ENCODE measurements at regions not wholly inside any gene's neighbourhood (a gene's known extent, or its start where the extent isn't known, plus 50 kb on each side); places are given as distances from the start of the nearest gene placed in this dataset.

GRCh38 chr1:228957535-228957934, 222.3 kb downstream of the RHOU start:
- 90% methylated on average over 6 of the region's 6 CpGs for WGBS (ENCODE audit: low lambda C conversion rate)
- CTCF ChIA-PET (ENCODE audit: low intra/inter-chr PET ratio, low total read pairs), result no interaction called here
- in situ Hi-C loops (cut with HindIII; ENCODE audit: extremely low pct_ligation_motif_present, low pct_unique_long_range_greater_than_20kb) (no loop called here), intact Hi-C loops (cut with micrococcal nuclease; ENCODE audit: unreplicated experiment) (no loop called here)
- no peak for FAIRE-seq
- peaks cover 0 to 1% of the 10 kb centered on the region in 2 experiments; a peak in 1 of 5 replicates for H3K27me3 ChIP-seq (ENCODE audit: control insufficient read depth in 1 of 2, insufficient read depth in 2 of 2, low read length in 2 of 2)
- ATAC-seq, result no peak
- peaks cover 18% of the 10 kb centered on the region for H3K4me1 ChIP-seq (ENCODE audit: insufficient read depth, low read length)
- H2AFZ ChIP-seq (ENCODE audit: low read length), result no peak overlapping the region
- no peaks in the 10 kb centered on the region for H3K79me2 ChIP-seq (ENCODE audit: insufficient read depth, low read length)
- H3K36me3 ChIP-seq (replicated peaks in 1 of 2; ENCODE audit: control insufficient read depth in 1 of 2, insufficient read depth in 2 of 2, low read length in 2 of 2), result no peaks in the 10 kb centered on the region
- POLR2A ChIA-PET, result no interaction called here
- no peaks in the 10 kb centered on the region for H4K20me1 ChIP-seq (ENCODE audit: insufficient read depth, low read length)
- H3K9ac ChIP-seq (ENCODE audit: insufficient read depth, low read depth, low read length), result no peak overlapping the region
- H3K27ac ChIP-seq (ENCODE audit: extremely low read length, insufficient read depth, low read length), result no peak overlapping the region
- H3K4me2 ChIP-seq (ENCODE audit: low read depth, low read length), result no peak overlapping the region
- H3K9me3 ChIP-seq (ENCODE audit: low read length), result no peaks in the 10 kb centered on the region
- no TSS peak for BruUV-seq (replicated peaks)
- DNase-seq (ENCODE audit: low spot score), result no peak
- no peak overlapping the region for H3K4me3 ChIP-seq (replicated peaks in 1 of 3; ENCODE audit: insufficient read depth in 1 of 3, low read depth in 2 of 3, low read length in 3 of 3)
- no peak for TF ChIP-seq ZBTB25 (CRISPR knock-in tag; IDR thresholded peaks at IDR 0.05)
- no peak for TF ChIP-seq HNRNPUL1 (IDR thresholded peaks at IDR 0.05; ENCODE audit: low read depth, low read length)
- TF ChIP-seq FOSL1 (CRISPR knock-in tag; IDR thresholded peaks at IDR 0.05; ENCODE audit: borderline replicate concordance), result no peak
- no peak for TF ChIP-seq ARNT (IDR thresholded peaks at IDR 0.05)
- TF ChIP-seq HOXA7 (CRISPR knock-in tag; IDR thresholded peaks at IDR 0.05), result no peak
- TF ChIP-seq PHB2 (IDR thresholded peaks at IDR 0.05; ENCODE audit: partially characterized antibody), result no peak
- TF ChIP-seq ATRX (CRISPR knock-in tag; IDR thresholded peaks at IDR 0.05; ENCODE audit: borderline replicate concordance), result no peak
- no peak for TF ChIP-seq RFXANK (CRISPR knock-in tag; IDR thresholded peaks at IDR 0.05)
- TF ChIP-seq ZNF543 (CRISPR knock-in tag; IDR thresholded peaks at IDR 0.05), result no peak
- no peak for TF ChIP-seq ZNF512B (CRISPR knock-in tag; IDR thresholded peaks at IDR 0.05; ENCODE audit: borderline replicate concordance)
- no peak for TF ChIP-seq ARNT2 (CRISPR knock-in tag; IDR thresholded peaks at IDR 0.05; ENCODE audit: low read depth)
- TF ChIP-seq RNF219 (CRISPR knock-in tag; IDR thresholded peaks at IDR 0.05), result no peak
- no peak for TF ChIP-seq HDAC2 (CRISPR knock-in tag; IDR thresholded peaks at IDR 0.05)
- TF ChIP-seq, protein P1, sequence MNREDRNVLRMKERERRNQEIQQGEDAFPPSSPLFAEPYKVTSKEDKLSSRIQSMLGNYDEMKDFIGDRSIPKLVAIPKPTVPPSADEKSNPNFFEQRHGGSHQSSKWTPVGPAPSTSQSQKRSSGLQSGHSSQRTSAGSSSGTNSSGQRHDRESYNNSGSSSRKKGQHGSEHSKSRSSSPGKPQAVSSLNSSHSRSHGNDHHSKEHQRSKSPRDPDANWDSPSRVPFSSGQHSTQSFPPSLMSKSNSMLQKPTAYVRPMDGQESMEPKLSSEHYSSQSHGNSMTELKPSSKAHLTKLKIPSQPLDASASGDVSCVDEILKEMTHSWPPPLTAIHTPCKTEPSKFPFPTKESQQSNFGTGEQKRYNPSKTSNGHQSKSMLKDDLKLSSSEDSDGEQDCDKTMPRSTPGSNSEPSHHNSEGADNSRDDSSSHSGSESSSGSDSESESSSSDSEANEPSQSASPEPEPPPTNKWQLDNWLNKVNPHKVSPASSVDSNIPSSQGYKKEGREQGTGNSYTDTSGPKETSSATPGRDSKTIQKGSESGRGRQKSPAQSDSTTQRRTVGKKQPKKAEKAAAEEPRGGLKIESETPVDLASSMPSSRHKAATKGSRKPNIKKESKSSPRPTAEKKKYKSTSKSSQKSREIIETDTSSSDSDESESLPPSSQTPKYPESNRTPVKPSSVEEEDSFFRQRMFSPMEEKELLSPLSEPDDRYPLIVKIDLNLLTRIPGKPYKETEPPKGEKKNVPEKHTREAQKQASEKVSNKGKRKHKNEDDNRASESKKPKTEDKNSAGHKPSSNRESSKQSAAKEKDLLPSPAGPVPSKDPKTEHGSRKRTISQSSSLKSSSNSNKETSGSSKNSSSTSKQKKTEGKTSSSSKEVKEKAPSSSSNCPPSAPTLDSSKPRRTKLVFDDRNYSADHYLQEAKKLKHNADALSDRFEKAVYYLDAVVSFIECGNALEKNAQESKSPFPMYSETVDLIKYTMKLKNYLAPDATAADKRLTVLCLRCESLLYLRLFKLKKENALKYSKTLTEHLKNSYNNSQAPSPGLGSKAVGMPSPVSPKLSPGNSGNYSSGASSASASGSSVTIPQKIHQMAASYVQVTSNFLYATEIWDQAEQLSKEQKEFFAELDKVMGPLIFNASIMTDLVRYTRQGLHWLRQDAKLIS (CRISPR knock-in tag; IDR thresholded peaks at IDR 0.05), result no peak
- TF ChIP-seq ZSCAN25 (CRISPR knock-in tag; IDR thresholded peaks at IDR 0.05), result no peak

Measured in HepG2 (cell line).